GM19452 (cell line): ENCODE measurements at regions not wholly inside any gene's neighbourhood (a gene's known extent, or its start where the extent isn't known, plus 50 kb on each side); places are given as distances from the start of the nearest gene placed in this dataset.
"Not testable (repeated sequence)": the region's sequence is repeated elsewhere in the genome, so short reads cannot be mapped to it uniquely, and the experiment has no call there.

Experiments used
- ATAC-seq: cut with Tn5 transposase; IDR thresholded peaks from one replicate; pipeline ENCODE4 v1.9.1; 2021; ENCODE audit not compliant: unreplicated experiment

DNA sequence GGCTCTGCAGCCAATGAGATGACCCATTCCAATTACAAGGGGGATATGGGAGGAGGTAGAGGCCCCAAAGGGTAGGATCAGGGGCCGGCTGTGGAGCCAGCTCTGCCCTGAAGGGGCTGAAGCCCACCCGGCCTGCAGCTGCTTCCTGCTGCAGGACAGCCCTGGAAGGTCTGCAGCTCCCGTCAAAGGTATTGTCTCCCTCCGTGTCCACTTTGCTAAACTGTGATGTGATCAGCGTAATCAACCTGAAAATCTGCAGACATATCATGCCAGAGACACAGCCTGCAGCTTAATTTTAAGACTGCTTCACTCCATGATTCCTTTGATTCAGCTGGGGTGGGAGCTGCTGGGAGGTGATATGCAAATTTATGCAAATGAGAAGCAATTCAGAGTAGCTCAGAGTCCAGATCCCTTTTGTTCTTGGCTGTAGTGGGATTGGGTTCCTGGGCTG lies 90.7 kb downstream of the GADD45G start:
- no peak for ATAC-seq

DNA sequence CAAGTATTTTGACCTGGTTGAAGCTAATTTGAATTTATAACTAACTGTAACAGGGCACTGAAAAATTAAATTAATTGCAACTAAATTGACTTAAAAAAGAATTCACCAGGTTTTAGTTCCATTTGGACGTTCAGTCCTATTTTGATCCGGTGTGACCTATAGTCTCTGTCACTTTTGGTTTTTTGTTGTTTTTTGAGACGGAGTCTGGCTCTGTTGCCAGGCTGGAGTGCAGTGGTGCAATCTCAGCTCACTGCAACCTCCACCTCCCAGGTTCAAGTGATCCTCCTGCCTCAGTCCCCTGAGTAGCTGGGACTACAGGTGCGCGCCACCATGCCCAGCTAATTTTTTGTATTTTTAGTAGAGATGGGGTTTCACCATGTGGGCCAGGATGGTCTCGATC lies 91.2 kb downstream of the GADD45G start:
- not testable (repeated sequence) for ATAC-seq

DNA sequence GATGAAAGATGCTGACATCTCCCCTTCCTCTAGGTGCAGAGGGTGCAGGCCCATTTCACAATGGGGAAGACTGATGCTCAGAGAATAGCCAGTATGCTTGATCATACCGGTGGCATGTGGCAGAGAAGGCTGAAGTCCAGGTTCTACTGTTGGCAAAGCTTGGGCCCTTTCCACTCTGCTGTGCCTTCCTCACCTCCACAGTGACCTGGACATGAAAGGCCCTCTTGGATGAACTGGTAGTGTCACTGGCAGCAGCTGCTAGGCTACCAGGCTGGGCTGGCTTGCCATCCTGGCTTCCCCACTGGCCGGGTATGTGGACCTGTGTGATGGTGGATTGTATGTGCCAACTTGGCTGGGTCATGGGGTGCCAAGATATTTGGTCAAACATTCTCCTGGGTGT lies 92.0 kb downstream of the GADD45G start:
- no peak for ATAC-seq

DNA sequence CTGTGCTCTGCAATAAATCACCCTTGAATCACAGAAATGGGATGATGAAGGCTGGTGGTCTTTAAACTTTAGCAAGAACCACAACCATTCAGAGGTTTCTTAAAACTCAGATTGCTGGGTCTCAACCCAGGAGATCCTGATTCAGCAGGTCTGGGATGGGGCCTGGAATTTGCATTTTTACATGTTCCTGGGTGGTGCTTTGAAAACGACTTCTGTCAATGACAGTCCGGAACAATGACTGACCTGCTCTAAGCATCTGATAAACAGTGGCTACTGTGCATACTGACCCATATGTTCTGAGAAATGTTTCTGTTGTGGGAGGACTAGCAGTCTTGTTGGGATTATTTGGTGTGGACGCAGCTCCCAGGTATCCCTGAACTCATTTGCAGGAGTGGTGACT lies 92.7 kb downstream of the GADD45G start:
- ATAC-seq, result no peak

DNA sequence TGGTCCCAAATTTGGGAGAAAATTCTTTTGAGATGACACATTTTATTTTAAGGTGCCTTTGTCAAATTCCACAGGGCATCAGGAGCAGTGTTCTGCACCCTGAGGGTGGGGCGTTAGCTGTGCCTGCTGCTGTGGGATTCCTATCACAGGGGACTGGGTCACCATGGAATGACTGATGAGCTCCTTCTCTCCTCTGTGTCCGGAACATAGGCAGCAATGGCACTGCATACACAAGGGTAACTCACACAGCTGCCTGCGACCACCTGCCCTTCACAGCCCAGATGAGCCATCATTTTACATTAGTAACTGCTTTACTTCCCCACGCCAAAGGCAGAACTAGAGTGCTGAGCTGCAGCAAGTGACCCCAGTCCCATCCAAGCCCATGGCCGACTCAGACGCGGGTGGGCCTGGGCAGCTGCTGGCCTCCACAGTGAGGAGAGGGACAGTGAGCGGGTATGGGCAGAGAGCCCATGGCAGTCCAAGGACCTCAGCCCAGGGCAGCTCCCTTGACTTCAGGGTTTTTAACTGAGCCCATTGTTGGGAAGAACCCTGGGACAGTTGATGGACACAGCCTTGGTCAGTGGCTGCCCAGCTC lies 93.7 kb downstream of the GADD45G start:
- ATAC-seq, result no peak

DNA sequence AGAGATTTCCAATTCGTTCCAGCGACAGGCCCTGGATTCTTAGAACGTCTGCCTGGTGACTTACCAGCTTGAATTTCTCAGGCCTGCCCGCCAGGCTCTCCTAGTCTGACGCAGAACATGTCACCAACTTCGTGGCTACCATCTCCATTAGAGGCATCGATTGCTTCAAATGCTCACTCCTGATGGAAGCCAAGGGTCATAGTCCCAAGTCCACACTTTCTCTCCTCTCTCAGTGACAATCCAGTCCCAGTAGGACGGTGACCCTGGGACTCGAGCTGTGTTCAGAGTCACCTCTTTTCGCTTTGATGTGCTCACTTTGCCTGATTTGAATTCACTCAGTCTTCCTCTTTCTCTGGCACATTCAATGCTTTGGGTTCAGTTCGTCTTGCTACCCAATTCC lies 94.8 kb downstream of the GADD45G start:
- ATAC-seq, result no peak

DNA sequence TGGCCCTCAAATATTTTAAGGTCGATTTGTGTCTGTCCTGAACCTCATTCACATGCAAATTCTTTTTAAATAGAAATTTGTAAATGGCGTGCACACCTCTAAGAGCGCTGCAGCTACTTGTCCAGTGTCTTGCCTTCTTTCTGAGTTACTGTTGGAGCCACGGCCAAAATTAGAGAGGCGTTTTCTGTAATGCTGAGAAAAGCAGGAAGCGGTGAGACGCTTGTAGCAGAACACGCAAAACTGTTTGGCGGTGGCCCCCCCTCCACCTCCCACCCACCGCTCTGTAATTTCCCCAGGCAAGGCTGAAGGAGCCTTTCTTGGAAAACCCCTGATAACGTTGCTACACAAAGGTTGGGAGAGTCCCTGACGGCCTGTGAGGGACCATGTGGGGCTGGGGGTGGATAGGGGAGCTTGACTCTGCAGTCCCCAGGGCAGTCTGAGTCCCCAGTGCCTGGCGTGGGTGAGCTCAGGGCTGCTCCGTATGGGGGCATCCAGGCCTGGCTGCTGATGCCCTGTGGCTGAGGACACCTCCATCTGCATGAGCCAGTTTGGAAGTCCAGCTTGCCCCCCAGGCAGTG lies 96.5 kb downstream of the GADD45G start:
- ATAC-seq, result peak; percentile 66

DNA sequence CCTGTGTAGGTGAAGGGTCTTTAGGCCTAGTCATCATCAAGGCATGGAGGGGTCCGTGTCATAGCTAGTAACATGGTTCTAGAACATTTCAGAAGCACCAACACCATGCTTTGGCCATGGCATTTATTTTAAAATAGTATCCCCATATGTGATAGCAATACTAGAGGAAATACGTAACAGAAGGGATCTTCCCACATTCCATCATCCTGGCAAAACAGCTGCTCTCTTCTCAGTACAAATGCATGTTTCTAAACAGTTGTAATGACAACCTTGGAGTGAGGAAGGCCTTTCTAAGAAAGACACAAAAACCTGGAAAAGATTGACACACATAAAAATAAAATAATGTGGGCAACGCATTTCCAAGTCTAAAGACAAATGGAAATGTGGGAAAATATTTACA lies 97.6 kb downstream of the GADD45G start:
- ATAC-seq, result no peak

DNA sequence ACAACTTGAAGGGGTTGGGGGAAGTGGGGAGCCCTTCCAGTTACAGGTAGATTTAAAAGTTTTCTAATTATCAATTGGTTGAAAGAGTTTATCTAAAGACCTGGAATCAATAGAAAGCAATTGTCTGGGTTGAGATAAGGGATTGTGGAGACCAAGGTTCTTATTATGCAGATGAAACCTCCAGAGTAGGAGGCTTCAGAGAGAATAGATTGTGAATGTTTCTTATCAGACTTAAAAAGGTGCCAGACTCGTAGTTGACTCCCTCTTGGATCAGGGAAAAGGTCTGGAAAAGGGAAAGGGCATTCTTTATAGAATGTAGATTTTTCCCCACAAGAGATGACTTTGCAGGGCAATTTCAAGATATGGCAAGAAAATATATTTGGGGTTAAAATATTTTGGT lies 100.8 kb downstream of the GADD45G start:
- ATAC-seq, result no peak

DNA sequence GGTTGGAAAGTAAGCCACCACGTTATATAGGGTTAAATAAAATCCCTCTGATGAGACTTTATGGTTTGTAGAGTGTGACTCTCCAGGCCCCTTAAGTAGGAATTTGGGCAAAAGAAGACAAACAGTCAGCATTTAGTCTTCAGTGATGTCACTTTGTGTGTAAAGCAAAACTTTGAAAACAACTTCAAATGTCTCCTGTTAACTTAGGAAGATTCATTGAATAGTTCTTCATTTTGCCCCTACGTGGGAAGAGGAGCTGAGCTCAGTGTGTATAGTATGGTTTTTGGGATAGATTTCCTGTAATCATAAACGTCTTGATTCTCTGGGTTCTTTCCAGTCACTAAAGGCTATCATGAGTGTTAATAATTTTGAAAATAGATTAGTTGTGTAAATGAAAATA lies 101.3 kb downstream of the GADD45G start:
- ATAC-seq, result no peak

DNA sequence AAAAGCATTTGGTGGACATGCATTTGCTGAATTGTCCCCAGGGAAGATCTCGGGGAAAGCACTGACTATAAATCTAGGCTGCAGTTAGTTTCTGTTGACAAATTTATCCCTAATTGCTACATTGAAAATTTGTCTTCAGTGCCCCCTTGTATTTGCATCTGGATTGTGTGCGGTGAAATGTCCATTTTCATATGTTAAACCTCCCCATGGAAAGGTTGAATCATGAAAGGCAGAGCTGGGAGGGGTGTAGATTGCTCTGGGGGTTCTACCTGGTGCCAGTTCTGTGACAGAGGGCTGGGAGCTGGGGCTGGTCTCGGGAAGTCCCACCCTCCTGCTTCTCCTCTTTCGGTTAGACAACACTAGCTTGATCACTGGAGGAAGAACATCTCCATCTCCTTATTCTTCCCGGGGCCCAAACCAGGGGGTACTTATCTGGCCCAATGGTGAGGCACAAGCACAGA lies 101.9 kb downstream of the GADD45G start:
- ATAC-seq, result no peak

DNA sequence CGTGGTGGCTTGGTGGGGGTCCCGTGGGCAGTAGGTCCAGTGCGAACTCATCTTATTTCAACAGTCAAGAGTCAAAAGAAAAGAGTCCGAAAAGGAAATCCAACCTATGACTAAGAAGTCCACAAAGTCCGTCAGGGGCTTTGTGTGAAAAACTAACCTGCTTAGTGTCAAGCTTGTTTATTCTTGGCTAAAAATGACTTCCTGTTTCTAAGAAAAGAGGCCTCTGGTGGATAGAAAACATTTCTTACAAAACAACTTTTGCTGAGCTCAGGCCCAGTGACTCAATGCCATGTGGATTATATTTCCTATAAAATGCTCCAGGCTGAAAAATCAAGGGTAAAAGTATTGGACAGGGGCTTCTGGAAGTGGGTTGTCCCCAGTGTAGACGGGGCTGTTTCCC lies 105.9 kb downstream of the GADD45G start:
- ATAC-seq, result no peak

DNA sequence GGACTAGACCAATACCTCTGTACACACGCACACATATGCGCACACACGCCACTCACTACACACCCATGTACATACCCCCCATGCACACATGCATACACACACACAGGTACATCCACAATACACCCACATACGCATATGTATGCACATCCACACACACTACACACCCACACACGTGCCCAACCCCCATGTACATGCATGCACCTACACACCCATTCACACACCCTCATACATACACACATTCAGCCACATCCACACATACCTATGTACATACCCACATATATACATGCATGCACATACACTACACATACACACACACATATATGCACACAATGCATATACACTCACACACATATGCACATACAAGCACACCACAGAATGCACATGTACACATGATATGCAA lies 107.1 kb downstream of the GADD45G start:
- no peak for ATAC-seq

DNA sequence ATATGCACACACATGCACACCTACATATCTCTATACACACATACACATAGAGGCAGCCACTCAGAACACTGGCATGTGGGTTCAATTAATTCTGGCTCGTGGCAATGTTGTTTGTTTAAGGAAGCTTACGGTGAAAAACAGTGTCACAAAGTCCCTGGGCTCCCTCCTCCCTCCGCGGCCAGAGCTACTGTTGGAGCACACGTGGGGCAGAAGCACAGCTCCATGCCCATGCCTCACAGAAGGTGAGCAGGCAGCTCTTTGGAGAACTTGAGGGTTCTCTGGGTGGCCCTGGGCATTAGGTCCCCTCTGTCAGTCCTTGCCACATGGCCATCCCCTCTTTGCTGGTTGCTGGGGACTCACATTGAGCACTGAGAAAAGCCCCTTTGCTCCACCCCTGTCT lies 107.5 kb downstream of the GADD45G start:
- ATAC-seq, result no peak

DNA sequence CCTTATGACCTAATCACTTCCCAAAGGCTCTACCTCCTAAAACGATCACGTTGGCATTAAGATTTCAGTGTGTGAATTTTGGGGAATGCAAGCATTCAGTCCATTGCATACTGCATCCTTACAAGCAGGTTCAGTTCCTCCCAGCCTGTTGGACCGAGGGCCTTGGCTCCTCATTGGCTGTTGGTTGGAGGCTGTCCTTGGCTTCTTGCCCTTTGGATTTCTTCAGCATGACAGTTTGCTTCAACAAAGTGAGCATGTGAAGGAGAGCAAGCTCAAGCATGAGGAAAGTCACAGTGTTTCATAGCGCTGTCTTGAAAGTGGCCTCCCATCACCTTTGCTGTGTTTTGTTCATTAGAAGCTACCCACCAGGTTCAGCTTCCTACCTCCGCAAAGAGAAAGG lies 109.5 kb downstream of the GADD45G start:
- no peak for ATAC-seq

DNA sequence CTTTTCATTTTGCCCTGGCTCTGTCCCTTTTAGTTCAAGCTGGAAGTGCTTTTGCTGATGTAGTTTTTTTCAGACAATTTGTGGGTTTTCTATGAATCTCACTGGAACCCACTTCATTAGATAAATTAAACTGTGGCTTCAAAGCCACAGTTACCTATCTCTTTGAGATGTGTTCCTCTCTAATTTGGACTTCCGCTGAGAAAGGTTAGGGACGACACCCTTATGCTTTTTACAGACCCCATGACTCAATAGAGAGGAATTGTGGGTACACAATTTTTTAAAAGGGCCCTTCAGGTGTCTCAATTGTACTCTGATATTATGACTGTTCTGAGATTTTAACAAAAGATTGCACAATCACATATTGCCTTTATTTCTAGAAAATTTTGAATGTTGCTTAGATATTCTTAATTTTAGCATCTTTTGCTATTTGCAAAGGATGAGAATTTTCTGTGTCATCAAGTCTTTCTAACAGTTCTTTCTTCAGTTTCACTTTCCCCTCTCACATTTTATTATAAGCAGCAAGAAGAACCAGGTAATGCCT lies 110.6 kb downstream of the GADD45G start:
- no peak for ATAC-seq

DNA sequence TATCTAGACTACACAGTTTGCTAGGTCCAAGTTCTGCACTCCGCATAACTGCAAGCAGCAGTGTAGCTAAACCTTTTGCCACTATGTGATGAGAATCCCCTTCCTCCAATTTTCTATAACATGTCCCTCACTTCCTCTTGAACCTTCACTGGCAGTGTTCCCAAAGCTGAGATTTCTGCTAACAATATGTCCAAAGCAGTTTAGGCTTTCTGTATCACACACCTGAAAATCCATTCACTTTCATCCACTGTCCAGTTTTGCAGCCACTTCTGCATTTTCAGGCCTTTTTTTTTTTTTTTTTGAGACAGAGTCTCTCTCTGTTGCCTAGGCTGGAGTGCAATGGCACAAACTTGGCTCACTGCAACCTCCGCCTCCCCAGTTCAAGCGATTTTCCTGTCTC lies 111.1 kb downstream of the GADD45G start:
- no peak for ATAC-seq

DNA sequence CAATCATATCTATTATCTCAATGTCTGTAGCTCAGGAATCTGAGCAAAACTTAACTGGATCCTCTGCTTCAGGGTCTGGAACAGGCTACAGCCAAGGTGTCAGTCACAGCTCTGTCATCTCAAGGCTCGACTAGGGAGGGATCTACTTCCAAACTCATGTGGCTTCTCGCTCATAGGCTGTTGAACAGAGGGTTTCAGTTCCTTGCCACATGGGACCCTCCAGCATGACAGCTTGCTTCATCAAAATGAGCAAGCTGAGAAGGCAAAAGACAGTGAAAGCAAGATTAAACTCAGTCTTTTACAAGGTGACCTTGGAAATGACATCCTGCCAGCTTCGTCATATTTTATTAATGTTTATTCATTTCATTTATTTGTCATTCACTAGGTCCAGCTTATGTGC lies 111.7 kb downstream of the GADD45G start:
- no peak for ATAC-seq

DNA sequence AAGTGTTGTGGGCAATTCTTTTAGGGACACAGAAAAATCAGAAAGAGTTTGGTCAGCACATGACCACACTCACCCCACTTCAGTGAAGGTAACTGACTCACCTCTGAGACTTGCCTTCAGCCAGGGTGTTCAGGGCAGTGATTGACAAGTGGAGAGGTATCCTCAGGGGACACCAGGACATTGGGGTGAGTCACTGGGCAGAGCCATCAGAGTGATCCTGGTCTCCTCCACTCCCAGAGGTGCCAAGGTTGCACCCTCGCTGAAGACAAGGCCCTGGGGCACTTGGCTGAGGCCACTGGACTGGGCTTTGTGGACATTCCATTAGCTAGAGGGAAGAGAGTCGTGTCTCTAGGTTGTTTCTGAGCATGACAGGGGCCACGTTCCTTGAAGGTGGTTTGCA lies 113.4 kb downstream of the GADD45G start:
- ATAC-seq, result no peak

DNA sequence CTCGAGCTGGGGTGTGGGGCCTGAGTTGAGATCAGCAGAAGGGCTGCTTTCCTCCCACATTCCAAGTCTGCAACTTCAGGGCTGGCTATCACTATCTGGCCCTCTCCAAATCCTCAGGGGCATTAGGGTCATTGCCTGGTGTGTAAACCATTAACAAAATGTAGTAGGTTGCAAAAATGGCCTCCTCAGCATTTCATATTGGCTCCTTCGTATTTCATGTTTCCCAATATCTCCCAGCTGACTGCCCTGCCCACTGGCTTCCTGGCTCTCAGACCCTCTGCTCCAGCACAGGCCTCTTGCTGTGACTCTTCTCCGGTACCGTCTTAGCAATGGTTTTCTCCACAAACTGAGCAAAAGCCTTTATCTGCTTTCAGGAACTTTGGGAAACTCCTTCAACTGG lies 113.8 kb downstream of the GADD45G start:
- no peak for ATAC-seq

DNA sequence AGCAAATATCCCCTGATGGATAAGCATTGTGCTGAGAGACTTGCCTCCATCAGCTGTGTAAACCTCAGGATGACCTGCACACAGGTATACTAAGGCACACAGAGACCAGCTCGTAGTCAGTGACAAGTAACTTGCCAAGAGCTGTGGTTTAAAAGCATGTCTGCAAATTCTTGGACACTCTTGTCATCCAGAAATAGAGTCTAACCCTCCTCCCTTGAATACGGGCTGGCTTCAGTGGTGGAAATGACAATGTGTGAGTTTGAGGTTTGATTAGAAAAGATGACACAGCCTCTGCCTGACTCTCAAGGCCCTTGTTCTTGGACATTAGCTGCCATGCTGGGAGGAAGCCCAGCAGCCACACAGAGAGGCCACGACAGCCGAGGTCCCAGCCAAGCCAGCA lies 114.4 kb downstream of the GADD45G start:
- no peak for ATAC-seq

DNA sequence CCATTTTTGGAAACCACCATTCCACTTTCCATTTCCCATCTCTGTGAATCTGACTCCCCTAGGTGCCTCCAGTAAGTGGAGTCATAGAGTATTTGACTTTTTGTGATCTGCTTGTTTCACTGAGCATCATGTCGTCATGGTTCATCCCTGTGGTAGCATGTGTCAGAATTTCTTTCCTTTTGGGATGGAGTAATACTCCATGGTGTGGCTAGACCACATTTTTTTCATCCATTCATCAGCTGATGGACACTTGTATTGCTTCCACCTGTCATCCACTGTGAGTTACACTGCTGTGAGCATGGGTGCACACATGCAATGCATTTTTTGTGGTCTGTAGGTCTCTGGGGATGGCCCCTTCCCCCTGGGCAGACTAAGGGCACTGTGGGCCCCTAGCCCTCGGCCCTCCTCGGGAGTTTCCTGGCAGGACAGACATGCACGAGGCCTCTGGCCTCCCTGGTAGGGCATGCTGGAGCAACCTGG lies 115.9 kb downstream of the GADD45G start:
- no peak for ATAC-seq
